Epithelial cell of proximal tubule (primary cell): ENCODE measurements at regions not wholly inside any gene's neighbourhood (a gene's known extent, or its start where the extent isn't known, plus 50 kb on each side); places are given as distances from the start of the nearest gene placed in this dataset.
A peak's percentile ranks its signal among the peaks of the same experiment; 100 is the strongest.

ENCODE experiments used
- DNase-seq: peaks from one replicate; pipeline ENCODE4 v3.0.0-alpha.2; 2011; ENCODE audit warnings: low read depth
- H3K4me3 ChIP-seq: 2 replicates; pipeline ENCODE4 v1.5.1; 2011; ENCODE audit warnings: low read depth, mild to moderate bottlenecking, low read length
- CTCF ChIP-seq: conservative IDR thresholded peaks from 2 replicates; pipeline ENCODE4 v1.5.1; 2012; ENCODE audit warnings: low read depth, mild to moderate bottlenecking, low read length

- H3K4me3 ChIP-seq: no peak overlapping the region
- TF ChIP-seq CTCF: no peak
- DNase-seq: no peak
Observed at GRCh38 chr5:174307656-174308271, 262.3 kb downstream of the NSG2 start.

GRCh38 chr5:174309131-174309795 lies 263.8 kb downstream of the NSG2 start:
- DNase-seq: no peak
- TF ChIP-seq CTCF: no peak
- no peak overlapping the region for H3K4me3 ChIP-seq

- H3K4me3 ChIP-seq: no peak overlapping the region
- no peak for TF ChIP-seq CTCF
- DNase-seq: no peak
Observed at GRCh38 chr5:174310243-174310642, 264.7 kb downstream of the NSG2 start.

- DNase-seq: no peak
- H3K4me3 ChIP-seq: no peak overlapping the region
- TF ChIP-seq CTCF: no peak
Observed at GRCh38 chr5:174310706-174311105, 265.2 kb downstream of the NSG2 start.

GRCh38 chr5:174311121-174311520 lies 265.6 kb downstream of the NSG2 start:
- no peak overlapping the region for H3K4me3 ChIP-seq
- no peak for DNase-seq
- no peak for TF ChIP-seq CTCF

- H3K4me3 ChIP-seq: peak overlapping the region; percentile 47
- DNase-seq: no peak
- TF ChIP-seq CTCF: peak; percentile 70
Observed at GRCh38 chr5:174311531-174312269, 266.2 kb downstream of the NSG2 start.

GRCh38 chr5:174312270-174312617 lies 266.7 kb downstream of the NSG2 start:
- H3K4me3 ChIP-seq: no peak overlapping the region
- DNase-seq: no peak
- no peak for TF ChIP-seq CTCF
